Right lobe of liver (tissue), 6 donors: ENCODE measurements at regions not wholly inside any gene's neighbourhood (a gene's known extent, or its start where the extent isn't known, plus 50 kb on each side); places are given as distances from the start of the nearest gene placed in this dataset.

Experiments
- ATAC-seq, 4 donors: fragments of 200-7000 bp; cut with Tn5 transposase; one replicate each; pipeline ENCODE4 v1.9.1; 2020; ENCODE audit warnings: mild to moderate bottlenecking in 4 of 4, moderate library complexity in 4 of 4
- DNase-seq, 3 donors: peaks; one replicate each; pipeline ENCODE4 v3.0.0-alpha.2; 2020
- H3K27ac ChIP-seq, 3 donors: fragments of 200-600 bp; one replicate each; pipeline ENCODE4 v1.8.0; 2022
- H3K27me3 ChIP-seq, 2 donors: fragments of 200-600 bp; one replicate each; pipeline ENCODE4 v1.8.0; 2022
- H3K36me3 ChIP-seq, 4 donors: fragments of 200-600 bp; sonication (generic) in 1 of 4; one replicate each; pipeline versions ENCODE4 v1.5.1 to v1.8.0; 2017 to 2022; ENCODE audit warnings: control low read depth in 1 of 4
- H3K4me1 ChIP-seq, 4 donors: fragments of 200-600 bp; sonication (generic) in 1 of 4; one replicate each; pipeline versions ENCODE4 v1.5.1 to v1.8.0; 2017 to 2022; ENCODE audit warnings: control low read depth in 1 of 4
- H3K4me3 ChIP-seq, 3 donors: fragments of 200-600 bp; one replicate each; pipeline ENCODE4 v1.8.0; 2022
- H3K9me3 ChIP-seq, 4 donors: fragments of 200-600 bp; sonication (generic) in 1 of 4; one replicate each; pipeline versions ENCODE4 v1.5.1 to v1.8.0; 2017 to 2022; ENCODE audit warnings: control low read depth in 1 of 4
- CTCF ChIP-seq, 4 donors: fragments of 200-600 bp in 3 of 4; fragments of 450-650 bp in 1 of 4; IDR thresholded peaks; one replicate each; pipeline versions ENCODE4 v1.5.1 to v1.8.0; 2016 to 2022; ENCODE audit warnings: antibody characterized with exemption in 4 of 4, mild to moderate bottlenecking in 2 of 4
- POLR2A ChIP-seq: fragments of 450-650 bp; IDR thresholded peaks from one replicate; pipeline ENCODE4 v1.6.1; 2017; ENCODE audit warnings: antibody characterized with exemption, mild to moderate bottlenecking
- WGBS: methylation state at CpG from one replicate; pipeline ENCODE4 v1.1.6; 2018; ENCODE audit warnings: low coverage, low lambda C conversion rate; ENCODE audit not compliant: insufficient coverage; ENCODE audit errors: missing lambda C conversion rate; 5-methylcytosine and 5-hydroxymethylcytosine counted together
- intact Hi-C, 2 donors: fragments of 100-400 bp; cut with DNase I; formaldehyde crosslinking; loops; one replicate each; pipeline versions ENCODE4 v1.11.2 to v1.14.1; 2022
- donor health status: DM: no; HTN: yes; CAD: no.
- donor health status: DM: no; HTN: no; CAD: no.
- donor health status: DM: no; HTN: no; CAD: no.
- donor health status: DM: no; HTN: yes; CAD: no.
- donor health status: DM: no; HTN: yes; CAD: no.

GRCh38 chr9:115350548-115350947, 232.6 kb upstream of the TNC start:
- TF ChIP-seq CTCF (IDR thresholded peaks at IDR 0.05) (no peak), POLR2A (no peak)
- Histone ChIP-seq H3K9me3 (no peaks in the 10 kb centered on the region), H3K4me1 (no peaks in the 10 kb centered on the region), H3K27ac (no peak overlapping the region), H3K4me3 (no peak overlapping the region), H3K36me3 (no peaks in the 10 kb centered on the region), H3K27me3 (no peaks in the 10 kb centered on the region)
- intact Hi-C loops, result no loop called here
- DNase-seq (no peak), ATAC-seq (no peak)
- WGBS, result 66% methylated on average over 2 of the region's 2 CpGs

GRCh38 chr9:115353681-115354080, 235.7 kb upstream of the TNC start:
- 61% methylated on average over 3 of the region's 3 CpGs for WGBS
- no peak for TF ChIP-seq POLR2A
- no peak for TF ChIP-seq CTCF (IDR thresholded peaks at IDR 0.05)
- Histone ChIP-seq H3K36me3 (no peaks in the 10 kb centered on the region), H3K27ac (no peak overlapping the region), H3K9me3 (no peaks in the 10 kb centered on the region), H3K27me3 (no peaks in the 10 kb centered on the region), H3K4me3 (no peak overlapping the region), H3K4me1 (no peaks in the 10 kb centered on the region)
- intact Hi-C loops, result no loop called here
- no peak for DNase-seq
- no peak for ATAC-seq

GRCh38 chr9:115357821-115358220, 239.9 kb upstream of the TNC start:
- H3K4me1 ChIP-seq, result no peaks in the 10 kb centered on the region
- ATAC-seq (no peak), DNase-seq (no peak)
- TF ChIP-seq CTCF (IDR thresholded peaks at IDR 0.05) (no peak), POLR2A (no peak)
- H3K9me3 ChIP-seq, result no peaks in the 10 kb centered on the region
- no peak overlapping the region for H3K4me3 ChIP-seq
- H3K36me3 ChIP-seq, result no peaks in the 10 kb centered on the region
- intact Hi-C loops, result no loop called here
- no peak overlapping the region for H3K27ac ChIP-seq
- H3K27me3 ChIP-seq, result no peaks in the 10 kb centered on the region
- WGBS, result 52% methylated on average over 1 of the region's 1 CpG

DNA sequence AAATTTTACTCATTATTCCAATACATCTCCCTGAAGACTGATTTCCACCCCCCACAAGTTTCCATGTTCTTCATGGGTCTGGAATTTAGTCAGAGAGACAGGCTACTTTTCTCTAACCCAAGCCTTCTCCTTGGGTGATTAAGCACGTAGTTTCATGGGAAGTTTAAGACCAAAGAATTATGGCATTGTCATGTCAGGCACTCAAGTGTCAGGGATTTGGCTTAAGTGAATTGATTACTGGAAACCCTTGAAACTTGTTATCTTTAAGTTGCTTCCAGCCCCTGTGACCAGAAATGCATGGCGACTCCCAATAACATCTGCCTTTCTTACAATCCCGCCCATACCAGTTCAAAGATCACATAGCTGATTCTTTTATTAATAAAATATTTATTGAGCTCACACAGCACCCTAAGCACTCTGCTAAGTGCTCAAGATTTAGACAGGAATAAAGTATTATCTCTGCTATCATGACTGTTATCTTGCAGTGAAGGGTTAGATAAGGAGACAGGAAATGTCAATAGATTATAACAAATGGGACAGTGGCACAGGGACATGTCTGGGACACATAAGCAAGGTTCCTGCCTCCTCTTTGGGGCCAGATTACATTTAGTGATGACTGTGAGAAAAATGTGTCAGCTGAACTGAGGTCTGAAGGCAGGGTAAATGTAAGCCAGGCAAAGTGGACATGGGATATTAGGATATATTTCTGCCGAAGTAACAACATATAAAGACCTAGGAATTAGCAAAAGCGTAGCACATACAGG, 241.2 kb upstream of the TNC start:
- no peak for DNase-seq
- intact Hi-C loops, result no loop called here

More for the DNA sequence above, 241.2 kb upstream of the TNC start:
- no peak for ATAC-seq
- 45% methylated on average over 5 of the region's 5 CpGs for WGBS
- no peaks in the 10 kb centered on the region for H3K4me1 ChIP-seq
- no peak overlapping the region for H3K4me3 ChIP-seq
- TF ChIP-seq CTCF (IDR thresholded peaks at IDR 0.05) (no peak), POLR2A (no peak)
- H3K27ac ChIP-seq, result no peak overlapping the region
- no peaks in the 10 kb centered on the region for H3K36me3 ChIP-seq
- H3K9me3 ChIP-seq, result no peaks in the 10 kb centered on the region
- no peaks in the 10 kb centered on the region for H3K27me3 ChIP-seq
